ENCODE measurements at regions not wholly inside any gene's neighbourhood (a gene's known extent, or its start where the extent isn't known, plus 50 kb on each side); places are given as distances from the start of the nearest gene placed in this dataset.

- DNase-seq = peak; percentile 22
Observed at GRCh38 chr16:86664522-86665318, 86.4 kb downstream of the FOXL1 start.

GRCh38 chr16:86665319-86665675, 86.9 kb downstream of the FOXL1 start:
- DNase-seq = no peak

- no peak for DNase-seq
Observed at GRCh38 chr16:86665929-86666328, 87.6 kb downstream of the FOXL1 start.

GRCh38 chr16:86667035-86667434, 88.7 kb downstream of the FOXL1 start:
- DNase-seq = no peak

GRCh38 chr16:86668136-86668910, 90.0 kb downstream of the FOXL1 start:
- no peak for DNase-seq

GRCh38 chr16:86669285-86669805, 91.0 kb downstream of the FOXL1 start:
- no peak for DNase-seq

GRCh38 chr16:86669937-86670749, 91.8 kb downstream of the FOXL1 start:
- DNase-seq = no peak

- DNase-seq = no peak
Observed at GRCh38 chr16:86670750-86671234, 92.4 kb downstream of the FOXL1 start.

GRCh38 chr16:86671486-86672178, 93.3 kb downstream of the FOXL1 start:
- DNase-seq = no peak

- DNase-seq = no peak
Observed at GRCh38 chr16:86672179-86672863, 94.0 kb downstream of the FOXL1 start.

- DNase-seq = no peak
Observed at GRCh38 chr16:86673090-86673955, 95.0 kb downstream of the FOXL1 start.

GRCh38 chr16:86673956-86674453, 95.7 kb downstream of the FOXL1 start:
- no peak for DNase-seq

- DNase-seq = no peak
Observed at GRCh38 chr16:86676254-86676670, 97.9 kb downstream of the FOXL1 start.

- DNase-seq = no peak
Observed at GRCh38 chr16:86679490-86679889, 101.1 kb downstream of the FOXL1 start.

GRCh38 chr16:86680162-86680561, 101.8 kb downstream of the FOXL1 start:
- DNase-seq = no peak

- DNase-seq = no peak
Observed at GRCh38 chr16:86680661-86681030, 102.3 kb downstream of the FOXL1 start.

- no peak for DNase-seq
Observed at GRCh38 chr16:86681031-86681756, 102.8 kb downstream of the FOXL1 start.

- no peak for DNase-seq
Observed at GRCh38 chr16:86681757-86682106, 103.4 kb downstream of the FOXL1 start.

GRCh38 chr16:86682219-86682904, 104.0 kb downstream of the FOXL1 start:
- DNase-seq = no peak
